GM23338 (cell line): ENCODE measurements at regions not wholly inside any gene's neighbourhood (a gene's known extent, or its start where the extent isn't known, plus 50 kb on each side); places are given as distances from the start of the nearest gene placed in this dataset.
"Not testable (repeated sequence)": the region's sequence is repeated elsewhere in the genome, so short reads cannot be mapped to it uniquely, and the experiment has no call there.

Experiments used
- ATAC-seq: fragments of 200-7000 bp; cut with Tn5 transposase; 3 replicates; pipeline ENCODE4 v1.9.1; 2020
- DNase-seq: peaks from one replicate; pipeline ENCODE4 v3.0.0-alpha.2; 2015; ENCODE audit warnings: low spot score
- H2AFZ ChIP-seq: fragments of 200-600 bp; sonication (generic); 2 replicates; pipeline ENCODE4 v1.8.0; 2016; ENCODE audit warnings: antibody characterized with exemption, mild to moderate bottlenecking, moderate library complexity
- H3F3A ChIP-seq: fragments of 200-600 bp; sonication (generic); replicated peaks from 2 replicates; pipeline ENCODE4 v1.8.0; 2017; ENCODE audit warnings: antibody characterized with exemption, mixed run types, low read depth
- H3K27ac ChIP-seq: fragments of 200-600 bp; sonication (generic); 2 replicates; pipeline ENCODE4 v1.6.1; 2016; ENCODE audit warnings: low read depth
- H3K27me3 ChIP-seq: fragments of 200-600 bp; sonication (generic); 2 replicates; pipeline ENCODE4 v1.8.0; 2016; ENCODE audit warnings: mild to moderate bottlenecking, mixed run types, moderate library complexity; ENCODE audit not compliant: insufficient read depth
- H3K36me3 ChIP-seq: fragments of 200-600 bp; sonication (generic); 2 replicates; pipeline ENCODE4 v1.8.0; 2016; ENCODE audit warnings: mild to moderate bottlenecking; ENCODE audit not compliant: insufficient read depth
- H3K4me1 ChIP-seq: fragments of 200-600 bp; sonication (generic); 2 replicates; pipeline ENCODE4 v1.8.0; 2016; ENCODE audit warnings: mild to moderate bottlenecking, moderate library complexity; ENCODE audit not compliant: insufficient read depth
- H3K4me2 ChIP-seq: fragments of 200-600 bp; sonication (generic); 2 replicates; pipeline ENCODE4 v1.7.1; 2017; ENCODE audit warnings: mixed run types
- H3K4me3 ChIP-seq: fragments of 200-600 bp; sonication (generic); 2 replicates; pipeline ENCODE4 v1.6.1; 2016; ENCODE audit warnings: mixed run types
- H3K79me2 ChIP-seq: fragments of 200-600 bp; sonication (generic); replicated peaks from 2 replicates; pipeline ENCODE4 v1.8.0; 2017; ENCODE audit warnings: mild to moderate bottlenecking; ENCODE audit not compliant: insufficient read depth
- H3K9me2 ChIP-seq: fragments of 200-600 bp; sonication (generic); 2 replicates; pipeline ENCODE4 v1.8.0; 2017; ENCODE audit not compliant: insufficient read depth
- H4K20me1 ChIP-seq: fragments of 200-600 bp; sonication (generic); replicated peaks from 2 replicates; pipeline ENCODE4 v1.8.0; 2017; ENCODE audit warnings: mild to moderate bottlenecking; ENCODE audit not compliant: insufficient read depth
- H3K27ac Mint-ChIP-seq: 2 replicates; pipeline ENCODE4 v1.8.0; 2020; ENCODE audit warnings: inconsistent platforms, mild to moderate bottlenecking, moderate library complexity, mixed read lengths
- H3K27me3 Mint-ChIP-seq: 3 replicates; pipeline ENCODE4 v1.8.0; 2022; ENCODE audit warnings: low read depth, mild to moderate bottlenecking, moderate library complexity, mixed read lengths, inconsistent platforms; ENCODE audit not compliant: insufficient read depth, poor library complexity
- H3K36me3 Mint-ChIP-seq: 3 replicates; pipeline ENCODE4 v1.8.0; 2021; ENCODE audit warnings: low read depth, mild to moderate bottlenecking, inconsistent platforms, moderate library complexity, mixed read lengths
- H3K4me1 Mint-ChIP-seq: 3 replicates; pipeline ENCODE4 v1.8.0; 2020; ENCODE audit warnings: mild to moderate bottlenecking, inconsistent platforms, mixed read lengths
- H3K4me3 Mint-ChIP-seq: 3 replicates; pipeline ENCODE4 v1.8.0; 2021; ENCODE audit warnings: moderate library complexity, mild to moderate bottlenecking, inconsistent platforms, mixed read lengths
- H3K9me3 Mint-ChIP-seq: 3 replicates; pipeline ENCODE4 v1.8.0; 2020; ENCODE audit warnings: moderate library complexity, mild to moderate bottlenecking, inconsistent platforms, mixed read lengths
- CREB1 ChIP-seq: fragments of 250-450 bp; sonication (Bioruptor Pico); IDR thresholded peaks from 2 replicates; pipeline ENCODE4 v1.5.0; 2020; ENCODE audit warnings: low read depth, mild to moderate bottlenecking, moderate library complexity
- EZH2phosphoT487 ChIP-seq: fragments of 200-600 bp; sonication (generic); IDR thresholded peaks from one replicate; pipeline ENCODE4 v1.8.1; 2018; ENCODE audit warnings: antibody characterized with exemption; ENCODE audit not compliant: unreplicated experiment
- NANOG ChIP-seq: IDR thresholded peaks from 2 replicates; pipeline ENCODE4 v1.6.1; 2016; ENCODE audit warnings: antibody characterized with exemption, borderline replicate concordance
- POLR2AphosphoS5 ChIP-seq: IDR thresholded peaks from 2 replicates; pipeline ENCODE4 v1.6.1; 2016; ENCODE audit warnings: antibody characterized with exemption, low read depth
- TF ChIP-seq, protein P1 (sequence below): fragments of 250-450 bp; sonication (Bioruptor Pico); IDR thresholded peaks from 2 replicates; pipeline ENCODE4 v1.5.0; 2020; ENCODE audit warnings: mild to moderate bottlenecking, moderate library complexity

DNA sequence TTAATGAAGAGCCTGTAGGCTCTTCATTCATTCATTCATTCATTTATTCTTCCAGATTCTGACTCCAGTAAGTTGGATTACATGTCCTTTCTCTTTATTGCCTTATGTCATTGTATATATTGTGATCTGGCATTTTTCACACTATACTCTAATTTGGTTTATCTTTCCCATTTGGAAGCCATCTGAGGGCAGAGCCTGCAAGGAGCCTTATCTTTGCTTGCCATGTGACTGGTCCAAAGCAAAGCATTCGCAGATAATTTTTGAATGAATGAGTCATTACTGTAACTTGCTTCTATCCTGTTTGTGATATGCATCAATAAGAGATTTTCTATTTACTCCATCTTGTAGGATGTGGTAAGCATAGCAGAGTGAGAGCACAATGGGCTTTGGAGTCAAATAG, 108.4 kb upstream of the DAB1 start (continued):
- TF ChIP-seq POLR2AphosphoS5 (no peak), CREB1 (CRISPR knock-in tag) (no peak), NANOG (no peak), EZH2phosphoT487 (no peak)
- TF ChIP-seq, protein P1, sequence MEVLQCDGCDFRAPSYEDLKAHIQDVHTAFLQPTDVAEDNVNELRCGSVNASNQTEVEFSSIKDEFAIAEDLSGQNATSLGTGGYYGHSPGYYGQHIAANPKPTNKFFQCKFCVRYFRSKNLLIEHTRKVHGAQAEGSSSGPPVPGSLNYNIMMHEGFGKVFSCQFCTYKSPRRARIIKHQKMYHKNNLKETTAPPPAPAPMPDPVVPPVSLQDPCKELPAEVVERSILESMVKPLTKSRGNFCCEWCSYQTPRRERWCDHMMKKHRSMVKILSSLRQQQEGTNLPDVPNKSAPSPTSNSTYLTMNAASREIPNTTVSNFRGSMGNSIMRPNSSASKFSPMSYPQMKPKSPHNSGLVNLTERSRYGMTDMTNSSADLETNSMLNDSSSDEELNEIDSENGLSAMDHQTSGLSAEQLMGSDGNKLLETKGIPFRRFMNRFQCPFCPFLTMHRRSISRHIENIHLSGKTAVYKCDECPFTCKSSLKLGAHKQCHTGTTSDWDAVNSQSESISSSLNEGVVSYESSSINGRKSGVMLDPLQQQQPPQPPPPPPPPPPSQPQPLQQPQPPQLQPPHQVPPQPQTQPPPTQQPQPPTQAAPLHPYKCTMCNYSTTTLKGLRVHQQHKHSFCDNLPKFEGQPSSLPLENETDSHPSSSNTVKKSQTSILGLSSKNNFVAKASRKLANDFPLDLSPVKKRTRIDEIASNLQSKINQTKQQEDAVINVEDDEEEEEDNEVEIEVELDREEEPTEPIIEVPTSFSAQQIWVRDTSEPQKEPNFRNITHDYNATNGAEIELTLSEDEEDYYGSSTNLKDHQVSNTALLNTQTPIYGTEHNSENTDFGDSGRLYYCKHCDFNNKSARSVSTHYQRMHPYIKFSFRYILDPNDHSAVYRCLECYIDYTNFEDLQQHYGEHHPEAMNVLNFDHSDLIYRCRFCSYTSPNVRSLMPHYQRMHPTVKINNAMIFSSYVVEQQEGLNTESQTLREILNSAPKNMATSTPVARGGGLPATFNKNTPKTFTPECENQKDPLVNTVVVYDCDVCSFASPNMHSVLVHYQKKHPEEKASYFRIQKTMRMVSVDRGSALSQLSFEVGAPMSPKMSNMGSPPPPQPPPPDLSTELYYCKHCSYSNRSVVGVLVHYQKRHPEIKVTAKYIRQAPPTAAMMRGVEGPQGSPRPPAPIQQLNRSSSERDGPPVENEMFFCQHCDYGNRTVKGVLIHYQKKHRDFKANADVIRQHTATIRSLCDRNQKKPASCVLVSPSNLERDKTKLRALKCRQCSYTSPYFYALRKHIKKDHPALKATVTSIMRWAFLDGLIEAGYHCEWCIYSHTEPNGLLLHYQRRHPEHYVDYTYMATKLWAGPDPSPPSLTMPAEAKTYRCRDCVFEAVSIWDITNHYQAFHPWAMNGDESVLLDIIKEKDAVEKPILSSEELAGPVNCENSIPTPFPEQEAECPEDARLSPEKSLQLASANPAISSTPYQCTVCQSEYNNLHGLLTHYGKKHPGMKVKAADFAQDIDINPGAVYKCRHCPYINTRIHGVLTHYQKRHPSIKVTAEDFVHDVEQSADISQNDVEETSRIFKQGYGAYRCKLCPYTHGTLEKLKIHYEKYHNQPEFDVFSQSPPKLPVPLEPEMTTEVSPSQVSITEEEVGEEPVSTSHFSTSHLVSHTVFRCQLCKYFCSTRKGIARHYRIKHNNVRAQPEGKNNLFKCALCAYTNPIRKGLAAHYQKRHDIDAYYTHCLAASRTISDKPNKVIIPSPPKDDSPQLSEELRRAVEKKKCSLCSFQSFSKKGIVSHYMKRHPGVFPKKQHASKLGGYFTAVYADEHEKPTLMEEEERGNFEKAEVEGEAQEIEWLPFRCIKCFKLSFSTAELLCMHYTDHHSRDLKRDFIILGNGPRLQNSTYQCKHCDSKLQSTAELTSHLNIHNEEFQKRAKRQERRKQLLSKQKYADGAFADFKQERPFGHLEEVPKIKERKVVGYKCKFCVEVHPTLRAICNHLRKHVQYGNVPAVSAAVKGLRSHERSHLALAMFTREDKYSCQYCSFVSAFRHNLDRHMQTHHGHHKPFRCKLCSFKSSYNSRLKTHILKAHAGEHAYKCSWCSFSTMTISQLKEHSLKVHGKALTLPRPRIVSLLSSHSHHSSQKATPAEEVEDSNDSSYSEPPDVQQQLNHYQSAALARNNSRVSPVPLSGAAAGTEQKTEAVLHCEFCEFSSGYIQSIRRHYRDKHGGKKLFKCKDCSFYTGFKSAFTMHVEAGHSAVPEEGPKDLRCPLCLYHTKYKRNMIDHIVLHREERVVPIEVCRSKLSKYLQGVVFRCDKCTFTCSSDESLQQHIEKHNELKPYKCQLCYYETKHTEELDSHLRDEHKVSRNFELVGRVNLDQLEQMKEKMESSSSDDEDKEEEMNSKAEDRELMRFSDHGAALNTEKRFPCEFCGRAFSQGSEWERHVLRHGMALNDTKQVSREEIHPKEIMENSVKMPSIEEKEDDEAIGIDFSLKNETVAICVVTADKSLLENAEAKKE: no peak

GRCh38 chr1:57530911-57531260, 107.0 kb upstream of the DAB1 start:
- Mint-ChIP-seq H3K9me3 (peaks cover 19% of the 10 kb centered on the region), H3K27ac (peak overlapping the region; percentile 12; the same call in 1 of the 2 replicates)
- not testable (repeated sequence) for H3K27me3 ChIP-seq, H3K4me1 ChIP-seq, H3K4me3 ChIP-seq, H3K4me3 Mint-ChIP-seq, H3K27me3 Mint-ChIP-seq, H3K36me3 ChIP-seq, ATAC-seq, H3K4me1 Mint-ChIP-seq, H3K4me2 ChIP-seq, H3K27ac ChIP-seq, H3K79me2 ChIP-seq, H2AFZ ChIP-seq, DNase-seq, H3F3A ChIP-seq, H3K36me3 Mint-ChIP-seq, H4K20me1 ChIP-seq, H3K9me2 ChIP-seq
